Calu3 (cell line): ENCODE measurements at regions not wholly inside any gene's neighbourhood (a gene's known extent, or its start where the extent isn't known, plus 50 kb on each side); places are given as distances from the start of the nearest gene placed in this dataset.

Experiments
- BruUV-seq: library from RNA; stranded (reverse); fragments of 400-500 nt; replicated peaks from 2 replicates; lab custom pipeline; 2021; lab: Mats Ljungman, UMichigan
- CTCF ChIA-PET: fragments of 300-600 bp; sonication (Branson Sonifier 250); formaldehyde crosslinking; loops from one replicate; lab custom pipeline; 2022; ENCODE audit warnings: antibody characterized with exemption; lab: Charles Lee
- DNase-seq: peaks from one replicate; pipeline ENCODE4 v3.0.0; 2022
- H3K27ac Mint-ChIP-seq: one replicate; pipeline ENCODE4 v1.8.0; 2022; ENCODE audit warnings: mixed read lengths; ENCODE audit not compliant: unreplicated experiment
- H3K27me3 Mint-ChIP-seq: one replicate; pipeline ENCODE4 v1.8.0; 2022; ENCODE audit warnings: mixed read lengths; ENCODE audit not compliant: unreplicated experiment
- H3K36me3 Mint-ChIP-seq: one replicate; pipeline ENCODE4 v1.8.0; 2022; ENCODE audit warnings: mild to moderate bottlenecking, moderate library complexity, mixed read lengths; ENCODE audit not compliant: insufficient read depth, unreplicated experiment
- H3K4me1 Mint-ChIP-seq: one replicate; pipeline ENCODE4 v1.8.0; 2022; ENCODE audit warnings: mild to moderate bottlenecking, low read depth, mixed read lengths; ENCODE audit not compliant: unreplicated experiment
- H3K4me3 Mint-ChIP-seq: one replicate; pipeline ENCODE4 v1.8.0; 2022; ENCODE audit warnings: mild to moderate bottlenecking, low read depth, moderate library complexity, mixed read lengths; ENCODE audit not compliant: unreplicated experiment
- H3K9me3 Mint-ChIP-seq: one replicate; pipeline ENCODE4 v1.8.0; 2022; ENCODE audit warnings: low read depth, mixed read lengths; ENCODE audit not compliant: unreplicated experiment
- intact Hi-C: fragments of 100-400 bp; cut with micrococcal nuclease; formaldehyde crosslinking; loops from one replicate; pipeline ENCODE4 v1.10.0; 2022; ENCODE audit not compliant: unreplicated experiment
- TF ChIP-seq, protein P1 (sequence below): fragments of 200-600 bp; IDR thresholded peaks from one replicate; pipeline ENCODE4 v1.8.0; 2022; ENCODE audit warnings: antibody characterized with exemption; ENCODE audit not compliant: unreplicated experiment

DNA sequence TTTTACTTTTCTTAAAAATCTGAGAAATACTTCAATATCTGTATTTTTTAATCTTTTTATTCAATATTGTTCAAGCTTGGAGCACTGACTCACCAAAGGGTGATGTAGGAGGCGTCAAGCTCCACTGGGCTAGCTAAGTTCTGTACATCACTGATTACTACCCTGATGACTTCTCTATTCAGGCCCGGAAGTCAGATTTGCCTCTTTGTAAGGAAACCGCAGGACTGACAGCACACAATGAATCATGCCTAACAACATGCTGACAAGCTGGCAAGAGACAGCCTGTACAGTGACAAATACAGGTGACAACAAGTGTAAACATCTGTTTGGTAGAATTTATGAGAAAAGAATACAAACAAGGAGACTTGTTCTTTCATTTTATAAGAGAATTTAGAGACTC, 627.9 kb upstream of the RORB start:
- DNase-seq = peak; percentile 22
- CTCF ChIA-PET = interaction anchor here (0.6 kb wide), 1 partner anchor 39 kb away, joined by 3 read pairs; no protein-coding TSS in a partner anchor
- no peak overlapping the region for H3K4me3 Mint-ChIP-seq
- BruUV-seq = no TSS peak
- no peaks in the 10 kb centered on the region for H3K4me1 Mint-ChIP-seq
- peaks cover 13% of the 10 kb centered on the region for H3K27me3 Mint-ChIP-seq
- TF ChIP-seq, protein P1, sequence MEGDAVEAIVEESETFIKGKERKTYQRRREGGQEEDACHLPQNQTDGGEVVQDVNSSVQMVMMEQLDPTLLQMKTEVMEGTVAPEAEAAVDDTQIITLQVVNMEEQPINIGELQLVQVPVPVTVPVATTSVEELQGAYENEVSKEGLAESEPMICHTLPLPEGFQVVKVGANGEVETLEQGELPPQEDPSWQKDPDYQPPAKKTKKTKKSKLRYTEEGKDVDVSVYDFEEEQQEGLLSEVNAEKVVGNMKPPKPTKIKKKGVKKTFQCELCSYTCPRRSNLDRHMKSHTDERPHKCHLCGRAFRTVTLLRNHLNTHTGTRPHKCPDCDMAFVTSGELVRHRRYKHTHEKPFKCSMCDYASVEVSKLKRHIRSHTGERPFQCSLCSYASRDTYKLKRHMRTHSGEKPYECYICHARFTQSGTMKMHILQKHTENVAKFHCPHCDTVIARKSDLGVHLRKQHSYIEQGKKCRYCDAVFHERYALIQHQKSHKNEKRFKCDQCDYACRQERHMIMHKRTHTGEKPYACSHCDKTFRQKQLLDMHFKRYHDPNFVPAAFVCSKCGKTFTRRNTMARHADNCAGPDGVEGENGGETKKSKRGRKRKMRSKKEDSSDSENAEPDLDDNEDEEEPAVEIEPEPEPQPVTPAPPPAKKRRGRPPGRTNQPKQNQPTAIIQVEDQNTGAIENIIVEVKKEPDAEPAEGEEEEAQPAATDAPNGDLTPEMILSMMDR = no peak
- H3K36me3 Mint-ChIP-seq = no peaks in the 10 kb centered on the region
- no peaks in the 10 kb centered on the region for H3K9me3 Mint-ChIP-seq
- intact Hi-C loops = no loop called here
- H3K27ac Mint-ChIP-seq = no peak overlapping the region

DNA sequence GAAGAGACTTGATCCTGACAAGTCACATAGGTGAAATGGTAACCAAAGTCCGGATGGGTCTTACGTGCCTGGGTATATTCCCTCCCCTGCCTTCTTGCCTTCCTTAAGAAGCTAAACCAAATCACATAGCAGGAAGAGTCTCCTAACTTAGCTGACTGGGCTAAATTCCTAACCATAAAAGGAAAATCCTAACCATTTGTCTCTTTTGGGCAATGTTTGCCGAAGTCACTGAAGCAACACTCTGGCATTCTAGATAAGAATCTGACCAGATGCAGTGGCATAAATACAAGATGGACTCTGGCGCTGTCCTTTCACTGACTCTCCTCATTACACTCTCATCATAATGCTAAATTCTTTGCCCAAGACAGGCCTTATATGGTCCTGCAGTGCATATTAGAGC, 625.5 kb upstream of the RORB start:
- peaks cover 5% of the 10 kb centered on the region for H3K27me3 Mint-ChIP-seq
- no peak for DNase-seq
- BruUV-seq = no TSS peak
- H3K9me3 Mint-ChIP-seq = no peaks in the 10 kb centered on the region
- CTCF ChIA-PET = no interaction called here
- TF ChIP-seq, protein P1 = no peak
- H3K36me3 Mint-ChIP-seq = no peaks in the 10 kb centered on the region
- intact Hi-C loops = no loop called here
- H3K4me3 Mint-ChIP-seq = no peak overlapping the region
- no peaks in the 10 kb centered on the region for H3K4me1 Mint-ChIP-seq
- H3K27ac Mint-ChIP-seq = no peak overlapping the region

DNA sequence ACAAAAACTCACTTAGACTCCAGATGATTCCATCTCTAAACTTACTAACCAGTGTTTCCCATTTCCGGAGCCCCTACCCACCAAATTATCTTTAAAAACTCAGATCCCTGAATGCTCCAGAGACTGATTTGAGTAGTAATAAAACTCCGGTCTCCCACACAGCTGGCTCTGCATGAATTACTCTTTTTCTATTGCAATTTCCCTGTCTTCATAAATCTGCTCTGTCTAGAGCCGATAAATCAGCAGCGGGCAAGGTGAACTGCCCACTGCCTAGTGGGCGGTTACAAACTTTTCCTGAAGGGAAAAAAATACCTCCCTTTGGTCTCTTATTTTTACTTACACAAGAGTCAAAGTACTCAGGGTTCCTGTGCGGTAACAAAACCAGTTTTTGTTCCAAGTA, 624.4 kb upstream of the RORB start:
- DNase-seq = no peak
- Mint-ChIP-seq H3K27ac (no peak overlapping the region), H3K4me1 (no peaks in the 10 kb centered on the region), H3K36me3 (no peaks in the 10 kb centered on the region), H3K27me3 (no peaks in the 10 kb centered on the region), H3K4me3 (no peak overlapping the region), H3K9me3 (no peaks in the 10 kb centered on the region)
- TF ChIP-seq, protein P1 = no peak
- intact Hi-C loops = no loop called here
- CTCF ChIA-PET = no interaction called here
- BruUV-seq = no TSS peak

DNA sequence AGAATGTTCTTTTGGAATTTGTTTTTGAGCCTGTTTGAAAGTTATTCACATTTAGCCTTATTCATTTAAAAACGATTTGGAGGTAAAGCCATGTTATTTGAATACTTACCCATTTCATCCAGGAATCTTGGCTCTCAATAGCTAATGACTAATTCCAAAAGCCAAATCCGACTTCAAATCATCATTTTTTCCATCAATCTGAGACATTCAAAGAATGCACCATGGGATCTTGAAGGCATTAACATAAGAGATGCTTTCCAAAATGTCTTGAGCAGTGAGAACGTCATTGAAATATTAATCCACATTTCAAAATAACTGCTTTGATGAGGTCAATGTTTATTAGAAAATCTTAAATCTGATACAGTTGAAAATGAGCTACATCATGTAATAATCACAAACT, 617.0 kb upstream of the RORB start:
- no peak overlapping the region for H3K4me3 Mint-ChIP-seq
- no peaks in the 10 kb centered on the region for H3K36me3 Mint-ChIP-seq
- no peaks in the 10 kb centered on the region for H3K9me3 Mint-ChIP-seq
- no peak for DNase-seq
- intact Hi-C loops = no loop called here
- TF ChIP-seq, protein P1 = no peak
- no peak overlapping the region for H3K27ac Mint-ChIP-seq
- no TSS peak for BruUV-seq
- H3K27me3 Mint-ChIP-seq = no peaks in the 10 kb centered on the region
- no peaks in the 10 kb centered on the region for H3K4me1 Mint-ChIP-seq
- CTCF ChIA-PET = no interaction called here
